ENCODE measurements at regions not wholly inside any gene's neighbourhood (a gene's known extent, or its start where the extent isn't known, plus 50 kb on each side); places are given as distances from the start of the nearest gene placed in this dataset.

- DNase-seq (ENCODE audit: low spot score) = no peak
Observed at GRCh38 chr4:175127314-175127713, 209.2 kb downstream of the ADAM29 start.

DNA sequence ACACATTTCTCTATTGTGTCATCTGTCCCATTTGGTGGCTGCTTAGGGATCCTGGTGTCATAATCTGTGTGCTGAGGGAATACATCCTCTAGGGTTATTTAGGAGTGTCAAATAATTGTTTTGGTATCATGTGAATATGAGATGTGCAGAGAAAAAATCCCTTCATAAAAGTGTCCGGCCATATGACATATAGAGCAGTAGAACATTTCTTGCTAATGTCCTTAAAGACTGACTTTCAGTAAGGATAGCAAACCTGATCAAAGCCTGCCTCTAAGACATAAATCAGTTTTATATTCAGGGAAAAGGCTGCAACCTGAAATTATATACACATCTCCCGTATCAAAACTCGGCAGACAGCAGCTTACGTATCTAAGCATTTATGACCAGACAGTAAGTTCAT is 211.6 kb downstream of the ADAM29 start:
- DNase-seq (ENCODE audit: low spot score) = no peak

DNA sequence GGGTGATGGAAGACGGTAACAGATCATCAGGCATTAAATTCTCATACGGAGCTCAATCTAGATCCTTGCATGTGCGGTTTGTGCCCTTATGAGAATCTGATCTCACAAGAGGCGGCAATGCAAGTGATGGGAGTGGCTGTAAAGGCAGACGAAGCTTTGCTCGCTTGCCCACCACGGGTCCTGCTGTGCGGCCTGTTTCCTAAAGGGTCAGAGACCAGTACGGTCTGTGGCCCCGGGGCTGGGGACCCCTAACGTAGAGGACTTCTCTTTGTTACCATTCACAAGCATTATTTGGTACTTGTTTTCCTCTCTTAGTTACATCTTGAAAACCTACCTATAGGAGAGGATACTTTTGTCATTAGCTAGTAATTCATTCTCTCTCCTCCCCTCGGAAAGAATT is 221.0 kb downstream of the ADAM29 start:
- DNase-seq (ENCODE audit: low spot score) = no peak

GRCh38 chr4:175143116-175143515 is 225.0 kb downstream of the ADAM29 start:
- no peak for DNase-seq (ENCODE audit: low spot score)

- DNase-seq (ENCODE audit: low spot score) = no peak
Observed at GRCh38 chr4:175146799-175147198, 228.6 kb downstream of the ADAM29 start.

DNA sequence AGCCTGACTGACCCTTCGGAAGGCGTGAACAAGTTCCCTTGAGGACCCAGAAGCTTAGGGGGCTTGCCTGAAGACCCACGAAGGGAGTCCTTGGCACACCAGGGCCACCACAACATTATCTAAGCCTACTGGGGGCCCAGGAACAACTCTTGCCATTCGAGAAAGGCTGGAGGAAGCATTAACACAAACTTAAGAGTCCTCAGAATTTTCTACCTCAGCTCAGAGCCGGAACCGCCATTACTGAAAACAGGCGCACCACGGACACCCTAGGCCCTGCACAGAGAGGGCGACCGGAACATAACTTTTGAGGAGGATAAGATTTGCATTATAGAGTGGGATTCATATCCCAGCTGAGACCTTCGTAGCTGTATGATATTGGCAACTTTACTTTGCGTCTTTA is 229.1 kb downstream of the ADAM29 start:
- no peak for DNase-seq (ENCODE audit: low spot score)

DNA sequence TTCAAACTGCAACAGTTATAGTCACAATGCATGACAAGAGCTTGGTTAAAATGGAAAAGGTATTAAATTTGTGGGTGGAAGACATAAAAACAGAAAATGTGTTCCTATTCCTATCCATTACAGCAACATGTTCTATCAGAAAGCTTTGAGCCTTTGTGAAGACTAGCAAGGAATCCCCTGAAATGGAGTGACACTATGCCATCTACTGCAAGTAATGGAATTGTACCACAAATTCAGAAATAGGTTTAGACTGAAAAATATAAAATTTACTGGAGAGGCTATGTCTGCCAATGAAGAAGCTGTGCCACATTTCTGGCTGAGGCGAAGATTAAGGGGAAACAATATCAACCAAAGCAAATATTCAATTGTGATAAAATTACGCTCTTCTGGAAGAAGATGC is 247.9 kb downstream of the ADAM29 start:
- no peak for DNase-seq (ENCODE audit: low spot score)

DNA sequence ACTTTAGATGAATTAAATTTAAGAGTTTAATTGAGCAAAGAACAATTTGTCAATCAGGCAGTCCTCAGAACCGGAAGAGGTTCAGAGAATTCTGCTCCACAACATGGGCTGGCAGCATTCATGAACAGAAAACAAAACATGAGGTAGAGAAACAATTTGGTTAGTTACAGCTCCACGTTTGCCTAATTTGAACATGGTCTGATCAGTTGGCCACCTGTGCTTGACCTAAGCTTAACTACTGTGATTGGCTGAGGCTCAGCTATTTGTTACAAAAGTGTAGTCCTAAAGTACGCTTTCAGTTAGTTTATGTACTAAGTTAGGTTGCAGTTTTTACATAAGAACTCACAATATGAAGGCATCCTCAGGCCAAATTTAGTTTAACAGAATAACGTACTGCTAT is 258.6 kb downstream of the ADAM29 start:
- DNase-seq (ENCODE audit: low spot score) = no peak

GRCh38 chr4:175190654-175191053 is 272.5 kb downstream of the ADAM29 start:
- DNase-seq (ENCODE audit: low spot score) = no peak

- DNase-seq (ENCODE audit: low spot score) = no peak
Observed at GRCh38 chr4:175198056-175198455, 279.9 kb downstream of the ADAM29 start.

DNA sequence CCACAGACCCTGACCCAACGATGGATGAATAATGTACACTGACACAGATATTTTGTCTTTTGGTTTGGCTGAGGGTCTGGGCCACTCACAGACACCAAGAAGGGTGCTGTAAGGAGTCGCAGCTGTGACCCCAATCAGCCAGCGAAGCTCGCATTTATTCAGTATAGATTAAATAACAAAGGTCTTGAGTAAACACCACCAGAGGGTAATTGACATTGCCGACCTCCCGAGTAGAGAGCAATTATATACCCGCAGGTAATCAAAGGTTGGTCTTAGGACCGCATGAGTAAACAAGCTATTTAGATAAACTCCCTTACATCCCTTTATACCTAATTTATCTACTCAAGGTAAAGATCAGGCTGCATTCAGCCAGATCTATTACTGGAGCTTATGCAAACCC is 297.1 kb downstream of the ADAM29 start:
- DNase-seq (ENCODE audit: low spot score) = no peak

DNA sequence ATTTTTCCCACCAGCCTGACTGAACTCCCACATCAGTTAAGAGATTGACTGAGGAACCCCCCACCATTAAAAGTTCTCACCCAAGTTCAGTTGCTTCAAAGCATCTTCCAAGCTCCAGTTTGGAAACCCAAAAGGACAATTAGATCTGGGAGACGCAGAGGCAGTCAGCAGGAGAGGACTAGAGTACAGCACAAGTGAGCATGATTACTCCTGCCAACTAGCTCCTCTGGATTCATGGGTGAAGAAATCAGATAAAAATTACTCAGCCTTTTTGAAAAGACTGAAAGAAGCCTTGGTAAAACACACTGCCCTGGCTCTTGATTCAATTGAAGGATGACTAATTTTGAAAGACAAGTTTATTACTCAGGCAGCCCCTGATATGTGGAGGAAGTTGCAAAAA is 297.5 kb downstream of the ADAM29 start:
- DNase-seq (ENCODE audit: low spot score) = no peak

DNA sequence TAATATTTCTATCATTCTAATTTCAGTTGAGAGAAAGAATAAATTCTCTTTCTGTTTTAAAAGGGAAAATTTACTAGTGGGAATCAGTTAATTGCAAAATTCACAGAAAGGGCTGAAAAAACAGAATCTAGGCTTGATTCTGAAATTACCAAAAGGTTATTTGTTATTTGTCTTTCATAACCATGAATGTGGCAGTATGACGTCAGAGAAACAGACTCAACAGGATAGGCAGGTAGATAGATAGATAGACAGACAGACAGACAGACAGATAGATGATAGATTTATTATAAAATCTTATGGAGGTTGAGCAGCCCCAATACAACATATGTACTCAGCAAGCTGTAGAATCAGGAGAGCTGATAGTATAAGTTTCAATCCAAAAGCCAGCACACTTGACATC is 311.0 kb downstream of the ADAM29 start:
- no peak for DNase-seq (ENCODE audit: low spot score)

- no peak for DNase-seq (ENCODE audit: low spot score)
Observed at GRCh38 chr4:175234162-175234561, 316.0 kb downstream of the ADAM29 start.

DNA sequence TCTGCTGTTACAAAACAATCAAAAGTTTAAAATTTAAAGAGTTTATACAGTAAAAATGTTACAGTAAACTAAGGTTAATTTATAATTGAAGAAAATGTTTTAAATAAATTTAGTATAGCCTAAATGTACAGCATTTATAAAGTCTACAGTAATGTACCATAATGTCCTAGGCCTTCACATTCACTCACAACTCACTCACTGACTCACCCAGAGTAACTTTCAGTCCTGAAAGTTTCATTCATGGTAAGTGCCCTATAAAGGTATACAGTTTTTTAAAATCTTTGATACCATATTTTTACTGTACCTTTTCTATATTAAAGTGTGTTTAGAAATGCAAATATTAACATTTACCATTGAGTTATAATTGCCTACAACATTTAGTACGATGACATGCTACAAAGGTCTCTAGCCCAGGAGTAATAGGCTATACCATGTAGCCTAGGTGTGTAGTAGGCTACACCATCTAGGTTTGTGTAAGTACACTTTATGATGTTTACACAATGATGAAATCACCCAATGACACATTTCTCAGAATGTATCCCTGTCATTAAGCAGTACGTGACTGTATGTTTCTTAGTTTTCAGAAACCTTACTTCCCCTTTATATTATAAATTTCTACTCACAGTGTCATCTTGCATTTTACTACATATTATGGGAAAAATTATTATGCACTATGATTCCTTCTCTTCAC is 320.8 kb downstream of the ADAM29 start:
- no peak for DNase-seq (ENCODE audit: low spot score)

GRCh38 chr4:175246941-175247340 is 328.8 kb downstream of the ADAM29 start:
- DNase-seq (ENCODE audit: low spot score) = no peak

DNA sequence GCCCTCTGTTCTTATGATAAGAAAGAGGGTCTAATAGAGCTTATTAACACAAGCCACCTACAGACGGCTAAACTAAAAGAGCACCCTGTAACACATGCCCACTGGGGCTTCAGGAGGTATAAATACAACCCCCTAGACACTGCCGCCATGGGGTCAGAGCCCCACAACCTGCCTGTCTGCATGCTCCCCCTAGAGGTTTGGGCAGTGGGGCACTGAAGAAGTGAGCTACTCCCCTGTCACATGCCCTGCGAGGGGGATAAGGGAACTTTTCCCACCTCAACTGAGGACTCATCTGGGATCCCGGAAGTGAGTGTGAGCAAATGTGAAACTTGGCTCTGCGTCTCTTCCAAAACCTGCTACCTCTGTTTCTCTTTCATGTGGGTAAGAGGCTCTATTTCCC is 334.5 kb downstream of the ADAM29 start:
- DNase-seq (ENCODE audit: low spot score) = no peak

DNA sequence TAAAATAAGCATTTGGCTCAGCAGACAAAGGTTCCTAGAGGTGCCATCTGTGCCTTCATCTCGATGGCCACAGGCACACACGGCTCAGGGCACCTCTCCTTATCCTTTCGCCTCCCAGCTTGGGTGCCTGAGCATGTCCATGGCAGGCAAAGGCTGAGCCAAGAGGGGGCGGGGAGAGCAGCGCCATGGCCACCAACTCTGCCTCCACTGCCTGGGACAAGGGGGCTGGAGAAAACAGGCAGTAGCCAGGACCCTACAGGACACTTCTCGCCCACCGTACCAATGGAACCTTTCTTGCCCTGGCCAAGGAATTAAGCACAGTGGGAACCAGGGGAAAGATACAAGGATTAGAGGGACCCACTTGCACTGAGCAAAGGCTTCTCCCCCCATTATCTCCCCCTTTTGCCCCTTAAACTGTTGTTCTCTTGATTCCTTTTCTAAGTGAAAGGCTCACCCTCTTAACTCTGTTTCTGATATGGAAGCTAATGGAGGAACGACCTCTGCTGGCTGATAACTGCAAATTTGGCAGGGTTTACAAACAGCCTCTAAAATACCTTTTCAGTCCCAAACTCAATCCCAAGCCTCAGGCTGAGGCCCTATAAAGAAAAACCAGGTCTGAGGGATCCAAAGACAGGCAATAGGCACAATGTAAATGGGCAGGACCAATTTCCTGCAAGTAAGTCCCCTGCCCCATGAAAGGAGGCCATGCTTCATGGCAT is 335.2 kb downstream of the ADAM29 start:
- no peak for DNase-seq (ENCODE audit: low spot score)

GRCh38 chr4:175263537-175263936 is 345.4 kb downstream of the ADAM29 start:
- no peak for DNase-seq (ENCODE audit: low spot score)

- DNase-seq (ENCODE audit: low spot score) = no peak
Observed at GRCh38 chr4:175271010-175271630, 353.0 kb downstream of the ADAM29 start.

- no peak for DNase-seq (ENCODE audit: low spot score)
Observed at GRCh38 chr4:175273995-175274753, 356.0 kb downstream of the ADAM29 start.

GRCh38 chr4:175277816-175278215 is 359.7 kb downstream of the ADAM29 start:
- DNase-seq (ENCODE audit: low spot score) = no peak

DNA sequence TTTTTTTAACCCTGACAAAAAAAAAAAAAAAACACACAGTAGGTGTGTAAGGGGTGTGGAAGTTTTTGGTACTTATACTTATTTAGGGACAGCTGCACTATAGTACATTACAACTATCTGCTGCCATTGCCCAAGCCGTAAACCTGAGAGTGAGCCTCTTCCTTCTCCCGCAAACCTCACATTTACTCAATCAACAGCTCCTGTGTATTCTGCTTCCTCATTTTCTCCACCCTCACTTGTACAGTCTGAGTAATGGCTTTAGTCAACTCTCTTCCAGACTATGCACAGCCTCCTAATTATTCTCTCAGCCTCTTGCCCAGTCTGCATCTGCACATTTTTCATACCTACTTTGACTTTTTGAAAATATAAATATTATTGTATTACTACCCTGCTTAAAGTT is 362.0 kb downstream of the ADAM29 start:
- no peak for DNase-seq (ENCODE audit: low spot score)
